ENCODE measurements at regions not wholly inside any gene's neighbourhood (a gene's known extent, or its start where the extent isn't known, plus 50 kb on each side); places are given as distances from the start of the nearest gene placed in this dataset.
A peak's percentile ranks its signal among the peaks of the same experiment; 100 is the strongest.

GRCh38 chr2:219772103-219772635 lies 144.7 kb downstream of the SLC4A3 start:
- Histone ChIP-seq H3K36me3 (ENCODE audit: control insufficient read depth in 4 of 4, insufficient read depth in 4 of 4, low read length in 4 of 4) (no peaks in the 10 kb centered on the region), H3K4me3 (no peak overlapping the region), H3K9ac (ENCODE audit: insufficient read depth in 1 of 2, low read length in 2 of 2) (no peak overlapping the region), H3K27me3 (ENCODE audit: control insufficient read depth in 3 of 3, insufficient read depth in 3 of 3, low read length in 2 of 3) (no peaks in the 10 kb centered on the region), H3K9me3 (ENCODE audit: control insufficient read depth in 4 of 4, insufficient read depth in 3 of 4, low read length in 3 of 4) (peaks cover 0 to 6% (median 2%) of the 10 kb centered on the region in 4 donors), H3K4me1 (ENCODE audit: control insufficient read depth in 5 of 5, insufficient read depth in 5 of 5, low read length in 5 of 5) (peaks cover 0 to 11% (median 0%) of the 10 kb centered on the region in 5 donors), H3K27ac (ENCODE audit: low read depth in 1 of 2, low read length in 1 of 2) (no peak overlapping the region)
- no peak for ATAC-seq (ENCODE audit: insufficient read depth, low FRiP score)
- 70 to 76% methylated on average over 9 of the region's 9 CpGs for WGBS, 2 donors
- no peak for TF ChIP-seq CTCF (IDR thresholded peaks at IDR 0.05; ENCODE audit: control extremely low read depth, extremely low read depth)
- DNase-seq: peak in 1 of 3 donors; percentile 21

GRCh38 chr2:219772697-219773096 lies 145.3 kb downstream of the SLC4A3 start:
- peaks cover 0 to 6% (median 2%) of the 10 kb centered on the region in 4 donors for H3K9me3 ChIP-seq (ENCODE audit: control insufficient read depth in 4 of 4, insufficient read depth in 3 of 4, low read length in 3 of 4)
- ATAC-seq (ENCODE audit: insufficient read depth, low FRiP score): no peak
- no peak for TF ChIP-seq CTCF (IDR thresholded peaks at IDR 0.05; ENCODE audit: control extremely low read depth, extremely low read depth)
- H3K4me3 ChIP-seq: no peak overlapping the region
- H3K9ac ChIP-seq (ENCODE audit: insufficient read depth in 1 of 2, low read length in 2 of 2): no peak overlapping the region
- H3K27ac ChIP-seq (ENCODE audit: low read depth in 1 of 2, low read length in 1 of 2): no peak overlapping the region
- H3K27me3 ChIP-seq (ENCODE audit: control insufficient read depth in 3 of 3, insufficient read depth in 3 of 3, low read length in 2 of 3): no peaks in the 10 kb centered on the region
- 81% methylated on average over 4 of the region's 4 CpGs for WGBS, 2 donors
- peaks cover 0 to 11% (median 0%) of the 10 kb centered on the region in 5 donors for H3K4me1 ChIP-seq (ENCODE audit: control insufficient read depth in 5 of 5, insufficient read depth in 5 of 5, low read length in 5 of 5)
- no peak for DNase-seq
- no peaks in the 10 kb centered on the region for H3K36me3 ChIP-seq (ENCODE audit: control insufficient read depth in 4 of 4, insufficient read depth in 4 of 4, low read length in 4 of 4)

GRCh38 chr2:219775506-219775905 lies 148.1 kb downstream of the SLC4A3 start:
- 87 to 94% methylated on average over 5 of the region's 5 CpGs for WGBS, 2 donors
- Histone ChIP-seq H3K27ac (ENCODE audit: low read depth in 1 of 2, low read length in 1 of 2) (no peak overlapping the region), H3K27me3 (ENCODE audit: control insufficient read depth in 3 of 3, insufficient read depth in 3 of 3, low read length in 2 of 3) (no peaks in the 10 kb centered on the region), H3K9ac (ENCODE audit: insufficient read depth in 1 of 2, low read length in 2 of 2) (no peak overlapping the region), H3K4me3 (no peak overlapping the region), H3K4me1 (ENCODE audit: control insufficient read depth in 5 of 5, insufficient read depth in 5 of 5, low read length in 5 of 5) (peaks cover 0 to 11% (median 0%) of the 10 kb centered on the region in 5 donors), H3K36me3 (ENCODE audit: control insufficient read depth in 4 of 4, insufficient read depth in 4 of 4, low read length in 4 of 4) (no peaks in the 10 kb centered on the region), H3K9me3 (ENCODE audit: control insufficient read depth in 4 of 4, insufficient read depth in 3 of 4, low read length in 3 of 4) (peaks cover 0 to 4% (median 2%) of the 10 kb centered on the region in 4 donors)
- ATAC-seq (ENCODE audit: insufficient read depth, low FRiP score): no peak
- TF ChIP-seq CTCF (IDR thresholded peaks at IDR 0.05; ENCODE audit: control extremely low read depth, extremely low read depth): no peak
- DNase-seq: no peak

GRCh38 chr2:219777388-219777787 lies 150.0 kb downstream of the SLC4A3 start:
- WGBS, 2 donors: 82 to 96% methylated on average over 2 of the region's 2 CpGs
- no peak for TF ChIP-seq CTCF (IDR thresholded peaks at IDR 0.05; ENCODE audit: control extremely low read depth, extremely low read depth)
- no peak for ATAC-seq (ENCODE audit: insufficient read depth, low FRiP score)
- H3K9ac ChIP-seq (ENCODE audit: insufficient read depth in 1 of 2, low read length in 2 of 2): no peak overlapping the region
- H3K27me3 ChIP-seq (ENCODE audit: control insufficient read depth in 3 of 3, insufficient read depth in 3 of 3, low read length in 2 of 3): no peaks in the 10 kb centered on the region
- H3K27ac ChIP-seq (ENCODE audit: low read depth in 1 of 2, low read length in 1 of 2): no peak overlapping the region
- H3K4me1 ChIP-seq (ENCODE audit: control insufficient read depth in 5 of 5, insufficient read depth in 5 of 5, low read length in 5 of 5): peaks cover 0 to 2% (median 0%) of the 10 kb centered on the region in 5 donors
- no peak for DNase-seq
- H3K9me3 ChIP-seq (ENCODE audit: control insufficient read depth in 4 of 4, insufficient read depth in 3 of 4, low read length in 3 of 4): no peaks in the 10 kb centered on the region
- no peak overlapping the region for H3K4me3 ChIP-seq
- H3K36me3 ChIP-seq (ENCODE audit: control insufficient read depth in 4 of 4, insufficient read depth in 4 of 4, low read length in 4 of 4): no peaks in the 10 kb centered on the region

All from lung (tissue), 11 donors.